ENCODE measurements at regions not wholly inside any gene's neighbourhood (a gene's known extent, or its start where the extent isn't known, plus 50 kb on each side); places are given as distances from the start of the nearest gene placed in this dataset.

DNA sequence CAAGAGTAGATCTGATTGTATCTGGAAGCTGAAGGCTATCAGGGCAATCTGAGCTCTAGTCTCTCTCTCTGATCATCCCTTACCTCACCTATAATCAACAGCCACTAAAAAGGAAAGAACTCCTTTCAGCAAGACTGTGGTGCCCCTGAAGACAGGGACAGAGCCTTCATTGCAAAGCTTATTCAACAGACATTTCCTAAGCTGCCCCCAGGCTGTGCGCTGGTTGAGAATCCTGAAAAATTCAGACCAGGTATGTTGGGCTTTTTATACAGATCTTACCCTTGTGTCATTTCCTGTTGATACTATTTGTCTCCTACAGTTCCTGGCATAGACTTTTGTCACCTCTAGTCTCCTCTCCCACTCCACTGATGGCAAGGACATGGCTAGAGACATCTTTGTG lies 63.3 kb upstream of the PLA2G4A start (continued):
- TF ChIP-seq, protein P1, sequence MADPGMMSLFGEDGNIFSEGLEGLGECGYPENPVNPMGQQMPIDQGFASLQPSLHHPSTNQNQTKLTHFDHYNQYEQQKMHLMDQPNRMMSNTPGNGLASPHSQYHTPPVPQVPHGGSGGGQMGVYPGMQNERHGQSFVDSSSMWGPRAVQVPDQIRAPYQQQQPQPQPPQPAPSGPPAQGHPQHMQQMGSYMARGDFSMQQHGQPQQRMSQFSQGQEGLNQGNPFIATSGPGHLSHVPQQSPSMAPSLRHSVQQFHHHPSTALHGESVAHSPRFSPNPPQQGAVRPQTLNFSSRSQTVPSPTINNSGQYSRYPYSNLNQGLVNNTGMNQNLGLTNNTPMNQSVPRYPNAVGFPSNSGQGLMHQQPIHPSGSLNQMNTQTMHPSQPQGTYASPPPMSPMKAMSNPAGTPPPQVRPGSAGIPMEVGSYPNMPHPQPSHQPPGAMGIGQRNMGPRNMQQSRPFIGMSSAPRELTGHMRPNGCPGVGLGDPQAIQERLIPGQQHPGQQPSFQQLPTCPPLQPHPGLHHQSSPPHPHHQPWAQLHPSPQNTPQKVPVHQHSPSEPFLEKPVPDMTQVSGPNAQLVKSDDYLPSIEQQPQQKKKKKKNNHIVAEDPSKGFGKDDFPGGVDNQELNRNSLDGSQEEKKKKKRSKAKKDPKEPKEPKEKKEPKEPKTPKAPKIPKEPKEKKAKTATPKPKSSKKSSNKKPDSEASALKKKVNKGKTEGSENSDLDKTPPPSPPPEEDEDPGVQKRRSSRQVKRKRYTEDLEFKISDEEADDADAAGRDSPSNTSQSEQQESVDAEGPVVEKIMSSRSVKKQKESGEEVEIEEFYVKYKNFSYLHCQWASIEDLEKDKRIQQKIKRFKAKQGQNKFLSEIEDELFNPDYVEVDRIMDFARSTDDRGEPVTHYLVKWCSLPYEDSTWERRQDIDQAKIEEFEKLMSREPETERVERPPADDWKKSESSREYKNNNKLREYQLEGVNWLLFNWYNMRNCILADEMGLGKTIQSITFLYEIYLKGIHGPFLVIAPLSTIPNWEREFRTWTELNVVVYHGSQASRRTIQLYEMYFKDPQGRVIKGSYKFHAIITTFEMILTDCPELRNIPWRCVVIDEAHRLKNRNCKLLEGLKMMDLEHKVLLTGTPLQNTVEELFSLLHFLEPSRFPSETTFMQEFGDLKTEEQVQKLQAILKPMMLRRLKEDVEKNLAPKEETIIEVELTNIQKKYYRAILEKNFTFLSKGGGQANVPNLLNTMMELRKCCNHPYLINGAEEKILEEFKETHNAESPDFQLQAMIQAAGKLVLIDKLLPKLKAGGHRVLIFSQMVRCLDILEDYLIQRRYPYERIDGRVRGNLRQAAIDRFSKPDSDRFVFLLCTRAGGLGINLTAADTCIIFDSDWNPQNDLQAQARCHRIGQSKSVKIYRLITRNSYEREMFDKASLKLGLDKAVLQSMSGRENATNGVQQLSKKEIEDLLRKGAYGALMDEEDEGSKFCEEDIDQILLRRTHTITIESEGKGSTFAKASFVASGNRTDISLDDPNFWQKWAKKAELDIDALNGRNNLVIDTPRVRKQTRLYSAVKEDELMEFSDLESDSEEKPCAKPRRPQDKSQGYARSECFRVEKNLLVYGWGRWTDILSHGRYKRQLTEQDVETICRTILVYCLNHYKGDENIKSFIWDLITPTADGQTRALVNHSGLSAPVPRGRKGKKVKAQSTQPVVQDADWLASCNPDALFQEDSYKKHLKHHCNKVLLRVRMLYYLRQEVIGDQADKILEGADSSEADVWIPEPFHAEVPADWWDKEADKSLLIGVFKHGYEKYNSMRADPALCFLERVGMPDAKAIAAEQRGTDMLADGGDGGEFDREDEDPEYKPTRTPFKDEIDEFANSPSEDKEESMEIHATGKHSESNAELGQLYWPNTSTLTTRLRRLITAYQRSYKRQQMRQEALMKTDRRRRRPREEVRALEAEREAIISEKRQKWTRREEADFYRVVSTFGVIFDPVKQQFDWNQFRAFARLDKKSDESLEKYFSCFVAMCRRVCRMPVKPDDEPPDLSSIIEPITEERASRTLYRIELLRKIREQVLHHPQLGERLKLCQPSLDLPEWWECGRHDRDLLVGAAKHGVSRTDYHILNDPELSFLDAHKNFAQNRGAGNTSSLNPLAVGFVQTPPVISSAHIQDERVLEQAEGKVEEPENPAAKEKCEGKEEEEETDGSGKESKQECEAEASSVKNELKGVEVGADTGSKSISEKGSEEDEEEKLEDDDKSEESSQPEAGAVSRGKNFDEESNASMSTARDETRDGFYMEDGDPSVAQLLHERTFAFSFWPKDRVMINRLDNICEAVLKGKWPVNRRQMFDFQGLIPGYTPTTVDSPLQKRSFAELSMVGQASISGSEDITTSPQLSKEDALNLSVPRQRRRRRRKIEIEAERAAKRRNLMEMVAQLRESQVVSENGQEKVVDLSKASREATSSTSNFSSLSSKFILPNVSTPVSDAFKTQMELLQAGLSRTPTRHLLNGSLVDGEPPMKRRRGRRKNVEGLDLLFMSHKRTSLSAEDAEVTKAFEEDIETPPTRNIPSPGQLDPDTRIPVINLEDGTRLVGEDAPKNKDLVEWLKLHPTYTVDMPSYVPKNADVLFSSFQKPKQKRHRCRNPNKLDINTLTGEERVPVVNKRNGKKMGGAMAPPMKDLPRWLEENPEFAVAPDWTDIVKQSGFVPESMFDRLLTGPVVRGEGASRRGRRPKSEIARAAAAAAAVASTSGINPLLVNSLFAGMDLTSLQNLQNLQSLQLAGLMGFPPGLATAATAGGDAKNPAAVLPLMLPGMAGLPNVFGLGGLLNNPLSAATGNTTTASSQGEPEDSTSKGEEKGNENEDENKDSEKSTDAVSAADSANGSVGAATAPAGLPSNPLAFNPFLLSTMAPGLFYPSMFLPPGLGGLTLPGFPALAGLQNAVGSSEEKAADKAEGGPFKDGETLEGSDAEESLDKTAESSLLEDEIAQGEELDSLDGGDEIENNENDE (IDR thresholded peaks at IDR 0.05; ENCODE audit: insufficient replicate concordance, low read length), result no peak
- TF ChIP-seq KDM5A (IDR thresholded peaks at IDR 0.05; ENCODE audit: low read length), result no peak
- TF ChIP-seq, protein P2, sequence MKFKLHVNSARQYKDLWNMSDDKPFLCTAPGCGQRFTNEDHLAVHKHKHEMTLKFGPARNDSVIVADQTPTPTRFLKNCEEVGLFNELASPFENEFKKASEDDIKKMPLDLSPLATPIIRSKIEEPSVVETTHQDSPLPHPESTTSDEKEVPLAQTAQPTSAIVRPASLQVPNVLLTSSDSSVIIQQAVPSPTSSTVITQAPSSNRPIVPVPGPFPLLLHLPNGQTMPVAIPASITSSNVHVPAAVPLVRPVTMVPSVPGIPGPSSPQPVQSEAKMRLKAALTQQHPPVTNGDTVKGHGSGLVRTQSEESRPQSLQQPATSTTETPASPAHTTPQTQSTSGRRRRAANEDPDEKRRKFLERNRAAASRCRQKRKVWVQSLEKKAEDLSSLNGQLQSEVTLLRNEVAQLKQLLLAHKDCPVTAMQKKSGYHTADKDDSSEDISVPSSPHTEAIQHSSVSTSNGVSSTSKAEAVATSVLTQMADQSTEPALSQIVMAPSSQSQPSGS (IDR thresholded peaks at IDR 0.05; ENCODE audit: low read length), result no peak
- TF ChIP-seq BCL11A (IDR thresholded peaks at IDR 0.05; ENCODE audit: low read depth in 2 of 2, low read length in 2 of 2), result no peak

Measured in H1 (cell line).